ENCODE measurements at regions not wholly inside any gene's neighbourhood (a gene's known extent, or its start where the extent isn't known, plus 50 kb on each side); places are given as distances from the start of the nearest gene placed in this dataset.
"Not testable (repeated sequence)": the region's sequence is repeated elsewhere in the genome, so short reads cannot be mapped to it uniquely, and the experiment has no call there.

GRCh38 chr5:90054612-90055011, 354.9 kb downstream of the CETN3 start:
- no peak for DNase-seq (ENCODE audit: low spot score in 2 of 2)
- WGBS, 2 donors = 51 to 69% methylated on average over 3 of the region's 3 CpGs
- TF ChIP-seq CTCF (IDR thresholded peaks at IDR 0.05) (no peak), POLR2A (IDR thresholded peaks at IDR 0.05) (no peak)
- no peak overlapping the region for H3K4me3 ChIP-seq (ENCODE audit: low read depth, poor library complexity, severe bottlenecking)
- intact Hi-C loops (cut with DNase I; ENCODE audit: low total_unique reads) = no loop called here

- 59 to 65% methylated on average over 1 of the region's 1 CpG for WGBS, 2 donors
- no peak overlapping the region for H3K4me3 ChIP-seq (ENCODE audit: low read depth, poor library complexity, severe bottlenecking)
- TF ChIP-seq CTCF (IDR thresholded peaks at IDR 0.05) (no peak), POLR2A (IDR thresholded peaks at IDR 0.05) (no peak)
- intact Hi-C loops (cut with DNase I; ENCODE audit: low total_unique reads) = no loop called here
- no peak for DNase-seq (ENCODE audit: low spot score in 2 of 2)
Measured at GRCh38 chr5:90051756-90052155, 357.8 kb downstream of the CETN3 start.

- WGBS, 2 donors = 79 to 86% methylated on average over 2 of the region's 2 CpGs
- DNase-seq (ENCODE audit: low spot score in 2 of 2) = no peak
- no peak overlapping the region for H3K4me3 ChIP-seq (ENCODE audit: low read depth, poor library complexity, severe bottlenecking)
- intact Hi-C loops (cut with DNase I; ENCODE audit: low total_unique reads) = no loop called here
- TF ChIP-seq CTCF (IDR thresholded peaks at IDR 0.05) (no peak), POLR2A (IDR thresholded peaks at IDR 0.05) (no peak)
Measured at GRCh38 chr5:90050103-90050502, 359.5 kb downstream of the CETN3 start.

GRCh38 chr5:90047113-90047512, 362.4 kb downstream of the CETN3 start:
- no peak for DNase-seq (ENCODE audit: low spot score in 2 of 2)
- TF ChIP-seq CTCF (IDR thresholded peaks at IDR 0.05) = no peak
- TF ChIP-seq POLR2A (IDR thresholded peaks at IDR 0.05) = no peak
- H3K4me3 ChIP-seq (ENCODE audit: low read depth, poor library complexity, severe bottlenecking) = no peak overlapping the region
- WGBS, 2 donors = 73 to 88% methylated on average over 5 of the region's 5 CpGs
- intact Hi-C loops (cut with DNase I; ENCODE audit: low total_unique reads) = no loop called here

GRCh38 chr5:90040082-90040481, 369.5 kb downstream of the CETN3 start:
- DNase-seq (ENCODE audit: low spot score in 2 of 2); H3K4me3 ChIP-seq (ENCODE audit: low read depth, poor library complexity, severe bottlenecking); intact Hi-C loops (cut with DNase I; ENCODE audit: low total_unique reads): not testable (repeated sequence)
- WGBS, 2 donors = 88 to 90% methylated on average over 4 of the region's 4 CpGs

- 76 to 78% methylated on average over 4 of the region's 4 CpGs for WGBS, 2 donors
- H3K4me3 ChIP-seq (ENCODE audit: low read depth, poor library complexity, severe bottlenecking) = no peak overlapping the region
- no peak for DNase-seq (ENCODE audit: low spot score in 2 of 2)
- intact Hi-C loops (cut with DNase I; ENCODE audit: low total_unique reads) = no loop called here
- TF ChIP-seq POLR2A (IDR thresholded peaks at IDR 0.05) (no peak), CTCF (IDR thresholded peaks at IDR 0.05) (no peak)
Measured at GRCh38 chr5:90037646-90038045, 371.9 kb downstream of the CETN3 start.
